Hepatocyte (in vitro differentiated cells): ENCODE measurements at regions not wholly inside any gene's neighbourhood (a gene's known extent, or its start where the extent isn't known, plus 50 kb on each side); places are given as distances from the start of the nearest gene placed in this dataset.

Experiments used
- DNase-seq: peaks from one replicate; pipeline ENCODE4 v3.0.0-alpha.2; 2016; ENCODE audit warnings: low spot score
- H2AFZ ChIP-seq: fragments of 200-600 bp; sonication (generic); 2 replicates; pipeline ENCODE4 v1.6.0; 2016; ENCODE audit warnings: antibody characterized with exemption, mild to moderate bottlenecking
- H3K27ac ChIP-seq: fragments of 200-600 bp; sonication (generic); 2 replicates; pipeline ENCODE4 v1.5.1; 2016; ENCODE audit warnings: mild to moderate bottlenecking
- H3K27me3 ChIP-seq: fragments of 200-600 bp; sonication (generic); 2 replicates; pipeline ENCODE4 v1.6.1; 2016
- H3K36me3 ChIP-seq: fragments of 200-600 bp; sonication (generic); replicated peaks from 2 replicates; pipeline ENCODE4 v1.5.1; 2016; ENCODE audit warnings: low read depth; ENCODE audit not compliant: insufficient read depth
- H3K4me1 ChIP-seq: fragments of 200-600 bp; sonication (generic); 2 replicates; pipeline ENCODE4 v1.5.1; 2016; ENCODE audit warnings: mild to moderate bottlenecking, moderate library complexity; ENCODE audit not compliant: insufficient read depth
- H3K4me2 ChIP-seq: fragments of 200-600 bp; sonication (generic); 2 replicates; pipeline ENCODE4 v1.6.0; 2016
- H3K4me3 ChIP-seq: fragments of 200-600 bp; sonication (generic); 2 replicates; pipeline ENCODE4 v1.5.1; 2016; ENCODE audit warnings: mild to moderate bottlenecking
- H3K79me2 ChIP-seq: fragments of 200-600 bp; sonication (generic); 2 replicates; pipeline ENCODE4 v1.6.0; 2017; ENCODE audit warnings: mild to moderate bottlenecking
- H3K9me2 ChIP-seq: fragments of 200-600 bp; sonication (generic); replicated peaks from 2 replicates; pipeline ENCODE4 v1.6.0; 2017; ENCODE audit warnings: mild to moderate bottlenecking; ENCODE audit not compliant: insufficient read depth
- H3K9me3 ChIP-seq: fragments of 200-600 bp; sonication (generic); 2 replicates; pipeline ENCODE4 v1.5.1; 2016; ENCODE audit warnings: low read depth, mild to moderate bottlenecking
- H4K20me1 ChIP-seq: fragments of 200-600 bp; sonication (generic); 2 replicates; pipeline ENCODE4 v1.6.0; 2016; ENCODE audit warnings: mild to moderate bottlenecking; ENCODE audit not compliant: insufficient read depth, poor library complexity, severe bottlenecking
- CTCF ChIP-seq: fragments of 200-600 bp; sonication (generic); IDR thresholded peaks from 2 replicates; pipeline ENCODE4 v1.5.1; 2016; ENCODE audit warnings: antibody characterized with exemption, mild to moderate bottlenecking; ENCODE audit not compliant: poor library complexity
- EZH2 ChIP-seq: fragments of 200-600 bp; sonication (generic); IDR thresholded peaks from 2 replicates; pipeline ENCODE4 v1.6.1; 2016; ENCODE audit warnings: antibody characterized with exemption, mild to moderate bottlenecking, borderline replicate concordance
- EZH2phosphoT487 ChIP-seq: fragments of 200-600 bp; sonication (generic); IDR thresholded peaks from one replicate; pipeline ENCODE4 v1.6.1; 2018; ENCODE audit warnings: antibody characterized with exemption, mild to moderate bottlenecking, low read depth, moderate library complexity; ENCODE audit not compliant: unreplicated experiment, severe bottlenecking
- WGBS: methylation state at CpG from one replicate; pipeline ENCODE4 v1.1.6; 2016; ENCODE audit warnings: low lambda C conversion rate; ENCODE audit errors: missing lambda C conversion rate; 5-methylcytosine and 5-hydroxymethylcytosine counted together

- no peak overlapping the region for H3K4me2 ChIP-seq
- no peaks in the 10 kb centered on the region for H3K27me3 ChIP-seq
- no peak overlapping the region for H2AFZ ChIP-seq
- no peaks in the 10 kb centered on the region for H3K9me3 ChIP-seq
- H3K4me3 ChIP-seq, result no peak overlapping the region
- peaks cover 20% of the 10 kb centered on the region for H3K4me1 ChIP-seq
- WGBS, result 94% methylated on average over 2 of the region's 2 CpGs
- H3K27ac ChIP-seq, result no peak overlapping the region
- no peaks in the 10 kb centered on the region for H4K20me1 ChIP-seq
- no peaks in the 10 kb centered on the region for H3K79me2 ChIP-seq
- DNase-seq, result no peak
- no peak for TF ChIP-seq EZH2phosphoT487
- no peaks in the 10 kb centered on the region for H3K9me2 ChIP-seq
- H3K36me3 ChIP-seq, result no peaks in the 10 kb centered on the region
These were observed 63.1 kb downstream of the LRRC32 start for GRCh38 chr11:76607431-76607830.

- Histone ChIP-seq H3K9me2 (no peaks in the 10 kb centered on the region), H3K79me2 (no peaks in the 10 kb centered on the region), H3K27me3 (no peaks in the 10 kb centered on the region), H2AFZ (no peak overlapping the region), H3K4me1 (peaks cover 19% of the 10 kb centered on the region), H3K4me2 (no peak overlapping the region), H4K20me1 (no peaks in the 10 kb centered on the region), H3K4me3 (no peak overlapping the region), H3K36me3 (no peaks in the 10 kb centered on the region), H3K27ac (no peak overlapping the region), H3K9me3 (no peaks in the 10 kb centered on the region)
- 81% methylated on average over 8 of the region's 8 CpGs for WGBS
- no peak for DNase-seq
- TF ChIP-seq EZH2 (no peak), CTCF (no peak), EZH2phosphoT487 (no peak)
These were observed 65.0 kb downstream of the LRRC32 start for GRCh38 chr11:76605338-76606074.

- no peak for DNase-seq
- H3K4me2 ChIP-seq, result no peak overlapping the region
- no peaks in the 10 kb centered on the region for H3K9me3 ChIP-seq
- H3K27ac ChIP-seq, result peak overlapping the region; percentile 30
- no peak overlapping the region for H3K4me3 ChIP-seq
- H3K4me1 ChIP-seq, result peaks cover 19% of the 10 kb centered on the region
- H2AFZ ChIP-seq, result no peak overlapping the region
- H3K79me2 ChIP-seq, result no peaks in the 10 kb centered on the region
- no peaks in the 10 kb centered on the region for H3K9me2 ChIP-seq
- H3K27me3 ChIP-seq, result no peaks in the 10 kb centered on the region
- H4K20me1 ChIP-seq, result no peaks in the 10 kb centered on the region
- no peaks in the 10 kb centered on the region for H3K36me3 ChIP-seq
- TF ChIP-seq EZH2phosphoT487, result no peak
- TF ChIP-seq EZH2, result no peak
- TF ChIP-seq CTCF, result no peak
- WGBS, result 86% methylated on average over 8 of the region's 8 CpGs
These were observed 65.8 kb downstream of the LRRC32 start for GRCh38 chr11:76604626-76605241.

GRCh38 chr11:76604081-76604625 lies 66.4 kb downstream of the LRRC32 start:
- Histone ChIP-seq H3K79me2 (no peaks in the 10 kb centered on the region), H3K9me3 (no peaks in the 10 kb centered on the region), H3K4me3 (no peak overlapping the region), H3K9me2 (no peaks in the 10 kb centered on the region), H3K4me2 (no peak overlapping the region), H3K36me3 (no peaks in the 10 kb centered on the region), H3K27ac (no peak overlapping the region), H4K20me1 (no peaks in the 10 kb centered on the region), H3K4me1 (peaks cover 19% of the 10 kb centered on the region), H2AFZ (no peak overlapping the region), H3K27me3 (no peaks in the 10 kb centered on the region)
- TF ChIP-seq CTCF (no peak), EZH2phosphoT487 (no peak), EZH2 (no peak)
- no peak for DNase-seq
- WGBS, result 91% methylated on average over 12 of the region's 12 CpGs
